ENCODE measurements at regions not wholly inside any gene's neighbourhood (a gene's known extent, or its start where the extent isn't known, plus 50 kb on each side); places are given as distances from the start of the nearest gene placed in this dataset.

DNA sequence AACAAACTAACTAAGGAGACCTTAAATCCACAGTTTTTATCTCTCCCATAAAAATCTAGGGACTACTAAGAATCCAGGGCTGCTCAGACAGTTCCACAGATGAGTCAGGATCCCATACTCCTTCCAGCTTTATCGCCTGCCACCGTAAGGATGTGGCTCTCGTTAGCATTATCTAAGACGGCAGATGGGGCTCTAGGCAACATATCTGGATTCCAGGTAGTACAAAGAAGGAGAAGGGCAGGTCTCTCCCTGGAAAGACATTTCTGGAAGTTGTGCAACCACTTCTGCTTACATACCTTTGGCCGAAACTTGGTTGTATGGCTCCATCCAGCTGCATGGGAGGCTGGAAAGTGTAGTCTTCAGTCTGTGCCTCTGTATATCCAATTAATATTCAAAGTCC, 149.4 kb downstream of the SP3 start:
- TF ChIP-seq, protein P1, sequence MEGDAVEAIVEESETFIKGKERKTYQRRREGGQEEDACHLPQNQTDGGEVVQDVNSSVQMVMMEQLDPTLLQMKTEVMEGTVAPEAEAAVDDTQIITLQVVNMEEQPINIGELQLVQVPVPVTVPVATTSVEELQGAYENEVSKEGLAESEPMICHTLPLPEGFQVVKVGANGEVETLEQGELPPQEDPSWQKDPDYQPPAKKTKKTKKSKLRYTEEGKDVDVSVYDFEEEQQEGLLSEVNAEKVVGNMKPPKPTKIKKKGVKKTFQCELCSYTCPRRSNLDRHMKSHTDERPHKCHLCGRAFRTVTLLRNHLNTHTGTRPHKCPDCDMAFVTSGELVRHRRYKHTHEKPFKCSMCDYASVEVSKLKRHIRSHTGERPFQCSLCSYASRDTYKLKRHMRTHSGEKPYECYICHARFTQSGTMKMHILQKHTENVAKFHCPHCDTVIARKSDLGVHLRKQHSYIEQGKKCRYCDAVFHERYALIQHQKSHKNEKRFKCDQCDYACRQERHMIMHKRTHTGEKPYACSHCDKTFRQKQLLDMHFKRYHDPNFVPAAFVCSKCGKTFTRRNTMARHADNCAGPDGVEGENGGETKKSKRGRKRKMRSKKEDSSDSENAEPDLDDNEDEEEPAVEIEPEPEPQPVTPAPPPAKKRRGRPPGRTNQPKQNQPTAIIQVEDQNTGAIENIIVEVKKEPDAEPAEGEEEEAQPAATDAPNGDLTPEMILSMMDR (IDR thresholded peaks at IDR 0.05) = no peak
- TF ChIP-seq POLR2A (IDR thresholded peaks at IDR 0.05) (no peak), POLR2AphosphoS5 (IDR thresholded peaks at IDR 0.05) (no peak)

All from prostate gland (tissue), 2 donors.